H1 (cell line): ENCODE measurements at regions not wholly inside any gene's neighbourhood (a gene's known extent, or its start where the extent isn't known, plus 50 kb on each side); places are given as distances from the start of the nearest gene placed in this dataset.

Source experiments
- CTCF ChIA-PET: fragments of 300-600 bp; sonication (Branson Sonifier 250); formaldehyde crosslinking; loops from one replicate; lab custom pipeline; 2021; ENCODE audit not compliant: partially characterized antibody; lab: Charles Lee
- POLR2A ChIA-PET: fragments of 300-600 bp; sonication (Branson Sonifier 250); formaldehyde crosslinking; loops from one replicate; lab custom pipeline; 2021; ENCODE audit warnings: inconsistent platforms; ENCODE audit not compliant: partially characterized antibody; lab: Charles Lee
- DNase-seq, 2 experiments: peaks; one replicate each; pipeline versions ENCODE4 v3.0.0 to v3.0.0-alpha.2; 2010 to 2022; ENCODE audit warnings: low spot score in 2 of 2, low read depth in 1 of 2, mixed read lengths in 1 of 2
- FAIRE-seq: peaks from 2 replicates; lab custom pipeline; 2011; peaks lifted over from hg19 to GRCh38; lab: Jason Lieb, UNC
- H2AFZ ChIP-seq: 2 replicates; pipeline ENCODE4 v1.8.1; 2012; ENCODE audit warnings: low read length, inconsistent platforms
- H2AK5ac ChIP-seq: 2 replicates; pipeline ENCODE4 v1.6.1; 2013; ENCODE audit warnings: low read depth, low read length
- H2BK120ac ChIP-seq: replicated peaks from 2 replicates; pipeline ENCODE3; 2013; ENCODE audit warnings: low read depth, low read length, inconsistent platforms
- H2BK12ac ChIP-seq: 2 replicates; pipeline ENCODE4 v1.6.1; 2013; ENCODE audit warnings: low read depth, low read length
- H2BK15ac ChIP-seq: 2 replicates; pipeline ENCODE4 v1.6.1; 2013; ENCODE audit warnings: low read length
- H2BK20ac ChIP-seq: 2 replicates; pipeline ENCODE4 v1.6.1; 2013; ENCODE audit warnings: low read length
- H2BK5ac ChIP-seq: 2 replicates; pipeline ENCODE4 v1.6.1; 2013; ENCODE audit warnings: low read depth, low read length
- H3K14ac ChIP-seq: 2 replicates; pipeline ENCODE4 v1.6.1; 2013; ENCODE audit warnings: inconsistent platforms; ENCODE audit not compliant: insufficient read length
- H3K18ac ChIP-seq: 2 replicates; pipeline ENCODE4 v1.6.1; 2013; ENCODE audit warnings: low read length; ENCODE audit errors: extremely low read depth
- H3K23ac ChIP-seq: 2 replicates; pipeline ENCODE4 v1.6.1; 2013; ENCODE audit warnings: inconsistent platforms; ENCODE audit not compliant: insufficient read length
- H3K23me2 ChIP-seq: 2 replicates; pipeline ENCODE4 v1.6.1; 2013; ENCODE audit warnings: low read depth, low read length
- H3K27ac ChIP-seq: 2 replicates; pipeline ENCODE4 v1.6.1; 2011; ENCODE audit warnings: low read depth, low read length, inconsistent platforms
- H3K27me3 ChIP-seq, 4 experiments: replicated peaks in 1 of 4; 1 replicate in 1 of 4; 2 replicates in 3 of 4; pipeline versions ENCODE4 v1.6.1 to v1.8.1; 2011 to 2013; ENCODE audit warnings: low read length in 3 of 4, mild to moderate bottlenecking in 3 of 4, inconsistent platforms in 2 of 4, mixed read lengths in 2 of 4, moderate library complexity in 1 of 4; ENCODE audit not compliant: control insufficient read depth in 3 of 4, insufficient read depth in 3 of 4; ENCODE audit errors: extremely low read depth in 1 of 4
- H3K36me3 ChIP-seq, 4 experiments: 2 replicates each; pipeline versions ENCODE4 v1.6.1 to v1.8.1; 2011 to 2013; ENCODE audit warnings: mild to moderate bottlenecking in 4 of 4, low read length in 3 of 4, moderate library complexity in 2 of 4, control low read depth in 1 of 4, inconsistent platforms in 1 of 4; ENCODE audit not compliant: insufficient read depth in 4 of 4, control insufficient read depth in 2 of 4
- H3K4ac ChIP-seq: replicated peaks from 2 replicates; pipeline ENCODE3; 2013; ENCODE audit warnings: low read length, low read depth, mixed read lengths, inconsistent platforms; ENCODE audit not compliant: insufficient read length
- H3K4me1 ChIP-seq, 4 experiments: replicated peaks in 1 of 4; 1 replicate in 1 of 4; 2 replicates in 3 of 4; pipeline versions ENCODE4 v1.6.1 to v1.8.1; 2011 to 2013; ENCODE audit warnings: low read length in 3 of 4, inconsistent platforms in 2 of 4, mixed read lengths in 1 of 4; ENCODE audit not compliant: insufficient read depth in 4 of 4, control insufficient read depth in 3 of 4
- H3K4me2 ChIP-seq, 2 experiments: 2 replicates each; pipeline versions ENCODE4 v1.6.1 to v1.8.1; 2011 to 2013; ENCODE audit warnings: low read depth in 2 of 2, low read length in 2 of 2, control low read depth in 1 of 2, inconsistent platforms in 1 of 2, mild to moderate bottlenecking in 1 of 2; ENCODE audit not compliant: insufficient read depth in 1 of 2
- H3K4me3 ChIP-seq, 4 experiments: fragments of 200-600, 300-600 bp in 1 of 4; sonication (generic), shearing (Covaris generic), sonication (Bioruptor Twin) in 1 of 4; 2 replicates each; pipeline versions ENCODE4 v1.5.1 to v1.8.1; 2011 to 2016; ENCODE audit warnings: low read length in 4 of 4, low read depth in 3 of 4, control low read depth in 2 of 4, inconsistent platforms in 2 of 4, mild to moderate bottlenecking in 2 of 4, mixed read lengths in 1 of 4, moderate library complexity in 1 of 4; ENCODE audit not compliant: insufficient read depth in 2 of 4; ENCODE audit errors: extremely low read depth in 1 of 4
- H3K56ac ChIP-seq: replicated peaks from 2 replicates; pipeline ENCODE3; 2013; ENCODE audit warnings: low read depth, mild to moderate bottlenecking, mixed read lengths, low read length, inconsistent platforms; ENCODE audit not compliant: insufficient read length
- H3K79me1 ChIP-seq: 2 replicates; pipeline ENCODE4 v1.6.1; 2013; ENCODE audit warnings: low read depth, low read length, control low read depth
- H3K79me2 ChIP-seq, 2 experiments: 2 replicates each; pipeline versions ENCODE4 v1.6.1 to v1.8.1; 2012 to 2013; ENCODE audit warnings: low read length in 2 of 2, mild to moderate bottlenecking in 2 of 2, inconsistent platforms in 1 of 2; ENCODE audit not compliant: insufficient read depth in 2 of 2, control insufficient read depth in 1 of 2
- H3K9ac ChIP-seq, 4 experiments: replicated peaks in 1 of 4; 1 replicate in 1 of 4; 2 replicates in 3 of 4; pipeline versions ENCODE4 v1.6.1 to v1.8.1; 2011 to 2013; ENCODE audit warnings: low read depth in 3 of 4, low read length in 3 of 4, control low read depth in 2 of 4, mild to moderate bottlenecking in 2 of 4, moderate library complexity in 2 of 4, inconsistent platforms in 1 of 4; ENCODE audit errors: extremely low read depth in 1 of 4
- H3K9me3 ChIP-seq, 2 experiments: 2 replicates each; pipeline versions ENCODE4 v1.6.1 to v1.8.1; 2012 to 2013; ENCODE audit warnings: mild to moderate bottlenecking in 2 of 2, moderate library complexity in 2 of 2, control low read depth in 1 of 2, inconsistent platforms in 1 of 2, low read depth in 1 of 2, low read length in 1 of 2, mixed read lengths in 1 of 2; ENCODE audit not compliant: insufficient read depth in 2 of 2
- H4K20me1 ChIP-seq, 2 experiments: replicated peaks in 1 of 2; 2 replicates each; pipeline versions ENCODE3 to v1.8.1; 2011 to 2013; ENCODE audit warnings: inconsistent platforms in 2 of 2, low read length in 2 of 2, mild to moderate bottlenecking in 1 of 2; ENCODE audit not compliant: insufficient read depth in 2 of 2, control insufficient read depth in 1 of 2
- H4K5ac ChIP-seq: 2 replicates; pipeline ENCODE4 v1.6.1; 2013; ENCODE audit warnings: low read length, low read depth, mixed read lengths, inconsistent platforms; ENCODE audit not compliant: insufficient read length
- H4K8ac ChIP-seq: 2 replicates; pipeline ENCODE4 v1.8.0; 2013; ENCODE audit warnings: mild to moderate bottlenecking, moderate library complexity, low read length, inconsistent platforms; ENCODE audit not compliant: insufficient read depth; ENCODE audit errors: extremely low read depth
- H4K91ac ChIP-seq: replicated peaks from 2 replicates; pipeline ENCODE3; 2013; ENCODE audit warnings: low read length, mixed read lengths, inconsistent platforms; ENCODE audit not compliant: insufficient read length
- WGBS, 2 experiments: shearing (Covaris generic) in 1 of 2; methylation state at CpG; one replicate each; pipeline versions ENCODE4 v1.1.6 to v1.1.7; 2013 to 2015; ENCODE audit warnings: low lambda C conversion rate in 2 of 2, mixed read lengths in 2 of 2, inconsistent platforms in 1 of 2, low coverage in 1 of 2, missing lambda C conversion rate in 1 of 2; ENCODE audit not compliant: insufficient replicate concordance in 2 of 2, insufficient coverage in 1 of 2, insufficient read length in 1 of 2; ENCODE audit errors: extremely low coverage in 1 of 2, missing lambda C conversion rate in 1 of 2; 5-methylcytosine and 5-hydroxymethylcytosine counted together

DNA sequence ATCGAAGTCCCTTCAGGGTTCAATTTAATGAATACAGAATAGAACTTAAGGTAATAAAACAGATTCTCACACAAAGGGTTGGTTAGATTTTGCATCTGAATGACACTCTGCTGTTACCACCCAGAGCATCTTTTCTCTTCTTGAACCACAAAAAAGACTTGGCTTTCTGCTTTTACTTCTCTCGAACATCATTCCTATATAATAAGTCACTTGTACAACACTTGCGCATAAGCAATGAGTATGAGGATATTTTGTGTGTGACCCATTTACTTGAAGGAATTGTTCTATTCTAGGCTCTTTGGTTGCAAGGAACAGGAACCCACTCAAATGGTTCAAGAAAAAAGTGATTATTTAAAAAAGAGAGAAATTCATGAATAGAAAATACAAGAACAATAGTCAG, 126.2 kb downstream of the NUP35 start:
- no peak overlapping the region for H2BK20ac ChIP-seq
- no peaks in the 10 kb centered on the region for H3K79me2 ChIP-seq
- WGBS, 2 experiments: 96% methylated on average over 3 of the region's 3 CpGs; no CpG with 5 or more reads in 1 of the 2 experiments
- no peak overlapping the region for H3K18ac ChIP-seq
- DNase-seq (no peak), FAIRE-seq (no peak)
- H4K8ac ChIP-seq: no peak overlapping the region
- H2BK120ac ChIP-seq: no peak overlapping the region
- no peaks in the 10 kb centered on the region for H3K27me3 ChIP-seq
- no peak overlapping the region for H3K4me3 ChIP-seq
- H3K56ac ChIP-seq: no peak overlapping the region
- POLR2A ChIA-PET: interaction anchor here (1.2 kb wide), 1 partner anchor 126 kb away, joined by 3 read pairs; no protein-coding TSS in a partner anchor
- H3K23ac ChIP-seq: no peak overlapping the region
- H3K4me1 ChIP-seq: no peaks in the 10 kb centered on the region
- H3K79me1 ChIP-seq: no peaks in the 10 kb centered on the region
- H3K36me3 ChIP-seq: no peaks in the 10 kb centered on the region
- no peaks in the 10 kb centered on the region for H3K23me2 ChIP-seq
- no peak overlapping the region for H2AK5ac ChIP-seq
- H3K14ac ChIP-seq: no peak overlapping the region
- H2BK15ac ChIP-seq: no peak overlapping the region
- no peak overlapping the region for H2AFZ ChIP-seq
- H4K91ac ChIP-seq: no peak overlapping the region
- H3K4me2 ChIP-seq: no peak overlapping the region
- H3K9me3 ChIP-seq: no peaks in the 10 kb centered on the region
- no peaks in the 10 kb centered on the region for H4K20me1 ChIP-seq
- H4K5ac ChIP-seq: no peak overlapping the region
- H3K27ac ChIP-seq: no peak overlapping the region
- H2BK5ac ChIP-seq: no peak overlapping the region
- no peak overlapping the region for H3K4ac ChIP-seq
- CTCF ChIA-PET: interaction anchor here (1.3 to 3.3 kb wide), 5 partner anchors 8 to 358 kb away, joined by 3 to 30 read pairs (median 7); no protein-coding TSS in a partner anchor
- H2BK12ac ChIP-seq: no peak overlapping the region
- no peak overlapping the region for H3K9ac ChIP-seq
